Mammary epithelial cell (primary cell): ENCODE measurements at regions not wholly inside any gene's neighbourhood (a gene's known extent, or its start where the extent isn't known, plus 50 kb on each side); places are given as distances from the start of the nearest gene placed in this dataset.

Experiments used
- EZH2 ChIP-seq: IDR thresholded peaks from 2 replicates; pipeline ENCODE4 v1.6.1; 2012; ENCODE audit warnings: low read length, inconsistent platforms, borderline replicate concordance
- TF ChIP-seq, protein P1 (sequence below), 2 donors: IDR thresholded peaks in 1 of 2; conservative IDR thresholded peaks in 1 of 2; 2 replicates each; pipeline ENCODE4 v1.5.1; 2011 to 2012; ENCODE audit warnings: inconsistent platforms in 2 of 2, low read length in 2 of 2, mild to moderate bottlenecking in 2 of 2, control low read depth in 1 of 2, low read depth in 1 of 2; ENCODE audit not compliant: insufficient read depth in 1 of 2; ENCODE audit errors: extremely low read depth in 1 of 2

- TF ChIP-seq, protein P1, sequence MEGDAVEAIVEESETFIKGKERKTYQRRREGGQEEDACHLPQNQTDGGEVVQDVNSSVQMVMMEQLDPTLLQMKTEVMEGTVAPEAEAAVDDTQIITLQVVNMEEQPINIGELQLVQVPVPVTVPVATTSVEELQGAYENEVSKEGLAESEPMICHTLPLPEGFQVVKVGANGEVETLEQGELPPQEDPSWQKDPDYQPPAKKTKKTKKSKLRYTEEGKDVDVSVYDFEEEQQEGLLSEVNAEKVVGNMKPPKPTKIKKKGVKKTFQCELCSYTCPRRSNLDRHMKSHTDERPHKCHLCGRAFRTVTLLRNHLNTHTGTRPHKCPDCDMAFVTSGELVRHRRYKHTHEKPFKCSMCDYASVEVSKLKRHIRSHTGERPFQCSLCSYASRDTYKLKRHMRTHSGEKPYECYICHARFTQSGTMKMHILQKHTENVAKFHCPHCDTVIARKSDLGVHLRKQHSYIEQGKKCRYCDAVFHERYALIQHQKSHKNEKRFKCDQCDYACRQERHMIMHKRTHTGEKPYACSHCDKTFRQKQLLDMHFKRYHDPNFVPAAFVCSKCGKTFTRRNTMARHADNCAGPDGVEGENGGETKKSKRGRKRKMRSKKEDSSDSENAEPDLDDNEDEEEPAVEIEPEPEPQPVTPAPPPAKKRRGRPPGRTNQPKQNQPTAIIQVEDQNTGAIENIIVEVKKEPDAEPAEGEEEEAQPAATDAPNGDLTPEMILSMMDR (conservative IDR thresholded peaks at IDR 0.05 in 1 of 2, IDR thresholded peaks at IDR 0.05 in 1 of 2; ENCODE audit: extremely low read depth in 1 of 2, insufficient read depth in 1 of 2, low read depth in 1 of 2, low read length in 2 of 2): no peak
- no peak for TF ChIP-seq EZH2
Measured at GRCh38 chr9:105963343-105964099, 269.2 kb downstream of the TMEM38B start.
